ENCODE measurements at regions not wholly inside any gene's neighbourhood (a gene's known extent, or its start where the extent isn't known, plus 50 kb on each side); places are given as distances from the start of the nearest gene placed in this dataset.

GRCh38 chr14:71754422-71755095 is 177.7 kb upstream of the RGS6 start:
- TF ChIP-seq EZH2phosphoT487 (IDR thresholded peaks at IDR 0.05; ENCODE audit: borderline replicate concordance) (no peak), CTCF (conservative IDR thresholded peaks at IDR 0.05; ENCODE audit: low read length) (no peak)

Data from Loucy (cell line).